GM12865 (cell line): ENCODE measurements at regions not wholly inside any gene's neighbourhood (a gene's known extent, or its start where the extent isn't known, plus 50 kb on each side); places are given as distances from the start of the nearest gene placed in this dataset.

Experiments used
- DNase-seq: peaks from one replicate; pipeline ENCODE4 v3.0.0; 2010; ENCODE audit warnings: low read depth
- H3K4me3 ChIP-seq: 2 replicates; pipeline ENCODE4 v1.5.1; 2011; ENCODE audit warnings: mild to moderate bottlenecking, low read depth, low read length, control low read depth
- CTCF ChIP-seq: IDR thresholded peaks from 2 replicates; pipeline ENCODE4 v1.5.1; 2011; ENCODE audit warnings: low read length, control low read depth, low read depth, inconsistent platforms; ENCODE audit not compliant: insufficient read depth; ENCODE audit errors: missing control alignments

- DNase-seq: no peak
- no peak for TF ChIP-seq CTCF
- no peak overlapping the region for H3K4me3 ChIP-seq
These were observed 237.4 kb upstream of the PIK3R1 start for GRCh38 chr5:67978171-67978570.

- DNase-seq: no peak
- no peak overlapping the region for H3K4me3 ChIP-seq
- TF ChIP-seq CTCF: no peak
These were observed 238.5 kb upstream of the PIK3R1 start for GRCh38 chr5:67976891-67977601.

GRCh38 chr5:67976181-67976580 lies 239.4 kb upstream of the PIK3R1 start:
- no peak for DNase-seq
- no peak overlapping the region for H3K4me3 ChIP-seq
- TF ChIP-seq CTCF: no peak

- no peak for TF ChIP-seq CTCF
- no peak overlapping the region for H3K4me3 ChIP-seq
- no peak for DNase-seq
These were observed 241.1 kb upstream of the PIK3R1 start for GRCh38 chr5:67974471-67974870.

- TF ChIP-seq CTCF: no peak
- DNase-seq: no peak
These were observed 241.5 kb upstream of the PIK3R1 start for GRCh38 chr5:67974054-67974453.

GRCh38 chr5:67971971-67972821 lies 243.4 kb upstream of the PIK3R1 start:
- TF ChIP-seq CTCF: no peak
- H3K4me3 ChIP-seq: no peak overlapping the region

More at GRCh38 chr5:67974054-67974453, 241.5 kb upstream of the PIK3R1 start:
- H3K4me3 ChIP-seq: no peak overlapping the region

More at GRCh38 chr5:67971971-67972821, 243.4 kb upstream of the PIK3R1 start:
- no peak for DNase-seq
